ENCODE measurements at regions not wholly inside any gene's neighbourhood (a gene's known extent, or its start where the extent isn't known, plus 50 kb on each side); places are given as distances from the start of the nearest gene placed in this dataset.

- Histone ChIP-seq H3K36me3 (ENCODE audit: control insufficient read depth, insufficient read depth, low read length) (no peaks in the 10 kb centered on the region), H3K4me3 (ENCODE audit: low read depth in 2 of 2, low read length in 2 of 2) (no peak overlapping the region), H3K4me1 (ENCODE audit: control insufficient read depth, insufficient read depth, low read length) (no peaks in the 10 kb centered on the region), H3K27ac (ENCODE audit: low read length) (no peak overlapping the region), H3K9me3 (ENCODE audit: control insufficient read depth, insufficient read depth, low read depth, low read length) (no peaks in the 10 kb centered on the region), H3K27me3 (ENCODE audit: control insufficient read depth, insufficient read depth, low read length) (peaks cover 2% of the 10 kb centered on the region)
- no TSS peak for BruUV-seq (replicated peaks)
- TF ChIP-seq POLR2AphosphoS5 (IDR thresholded peaks at IDR 0.05; ENCODE audit: low read depth, low read length) (no peak), SIN3A (IDR thresholded peaks at IDR 0.05; ENCODE audit: borderline replicate concordance, insufficient read depth, low read depth, low read length) (no peak), REST (IDR thresholded peaks at IDR 0.05; ENCODE audit: insufficient read depth in 1 of 2, low read depth in 2 of 2, low read length in 1 of 2) (no peak), CTCF (IDR thresholded peaks at IDR 0.05) (no peak), TCF7L2 (IDR thresholded peaks at IDR 0.05; ENCODE audit: low read depth, low read length) (no peak)
- ATAC-seq (no peak), DNase-seq (ENCODE audit: low read depth, low spot score) (no peak)
- intact Hi-C loops (cut with micrococcal nuclease; ENCODE audit: unreplicated experiment) (no loop called here), in situ Hi-C loops (cut with HindIII; ENCODE audit: low pct_unique_long_range_greater_than_20kb, low sequenced_read_pairs) (no loop called here)
- ChIA-PET CTCF (no interaction called here), POLR2A (no interaction called here)
Observed at GRCh38 chr2:176675271-176675949, 406.2 kb downstream of the MTX2 start.

GRCh38 chr2:176677746-176678265 lies 408.6 kb downstream of the MTX2 start:
- H3K27me3 ChIP-seq (ENCODE audit: control insufficient read depth, insufficient read depth, low read length), result peaks cover 4% of the 10 kb centered on the region
- H3K4me1 ChIP-seq (ENCODE audit: control insufficient read depth, insufficient read depth, low read length), result no peaks in the 10 kb centered on the region
- no peaks in the 10 kb centered on the region for H3K36me3 ChIP-seq (ENCODE audit: control insufficient read depth, insufficient read depth, low read length)
- H3K27ac ChIP-seq (ENCODE audit: low read length), result no peak overlapping the region
- BruUV-seq (replicated peaks), result no TSS peak
- ChIA-PET POLR2A (no interaction called here), CTCF (no interaction called here)
- no peak overlapping the region for H3K4me3 ChIP-seq (ENCODE audit: low read depth in 2 of 2, low read length in 2 of 2)
- H3K9me3 ChIP-seq (ENCODE audit: control insufficient read depth, insufficient read depth, low read depth, low read length), result no peaks in the 10 kb centered on the region
- ATAC-seq (no peak), DNase-seq (ENCODE audit: low read depth, low spot score) (no peak)
- intact Hi-C loops (cut with micrococcal nuclease; ENCODE audit: unreplicated experiment), result no loop called here
- in situ Hi-C loops (cut with HindIII; ENCODE audit: low pct_unique_long_range_greater_than_20kb, low sequenced_read_pairs), result no loop called here
- no peak for TF ChIP-seq POLR2AphosphoS5 (IDR thresholded peaks at IDR 0.05; ENCODE audit: low read depth, low read length)
- no peak for TF ChIP-seq CTCF (IDR thresholded peaks at IDR 0.05)
- no peak for TF ChIP-seq TCF7L2 (IDR thresholded peaks at IDR 0.05; ENCODE audit: low read depth, low read length)
- no peak for TF ChIP-seq SIN3A (IDR thresholded peaks at IDR 0.05; ENCODE audit: borderline replicate concordance, insufficient read depth, low read depth, low read length)
- TF ChIP-seq REST (IDR thresholded peaks at IDR 0.05; ENCODE audit: insufficient read depth in 1 of 2, low read depth in 2 of 2, low read length in 1 of 2), result no peak
